Stimulated activated effector memory CD8-positive, alpha-beta T cell treated with anti-CD3 and anti-CD28 coated beads, Interleukin-12 subunit alpha, Interleukin-12 subunit beta, amount 100 ng/mL, for 72 hours (primary cell): ENCODE measurements at regions not wholly inside any gene's neighbourhood (a gene's known extent, or its start where the extent isn't known, plus 50 kb on each side); places are given as distances from the start of the nearest gene placed in this dataset.
"Not testable (repeated sequence)": the region's sequence is repeated elsewhere in the genome, so short reads cannot be mapped to it uniquely, and the experiment has no call there.

Experiments
- ATAC-seq: fragments of 150-1000 bp; cut with Tn5 transposase; 2 replicates; pipeline ENCODE4 v1.10.0; 2021
- DNase-seq, 2 donors: peaks; one replicate each; pipeline ENCODE4 v3.0.0; 2021 to 2022; ENCODE audit warnings: low spot score in 2 of 2
- H3K27ac Mint-ChIP-seq: one replicate; pipeline ENCODE4 v1.8.0; 2022; ENCODE audit warnings: mild to moderate bottlenecking, mixed read lengths
- H3K36me3 Mint-ChIP-seq: one replicate; pipeline ENCODE4 v1.8.0; 2022; ENCODE audit warnings: mild to moderate bottlenecking, mixed read lengths
- H3K4me1 Mint-ChIP-seq: one replicate; pipeline ENCODE4 v1.8.0; 2022; ENCODE audit warnings: mixed read lengths
- H3K4me3 Mint-ChIP-seq: one replicate; pipeline ENCODE4 v1.8.0; 2022; ENCODE audit warnings: mild to moderate bottlenecking, mixed read lengths
- H3K9me3 Mint-ChIP-seq: one replicate; pipeline ENCODE4 v1.8.0; 2022; ENCODE audit warnings: mixed read lengths

DNA sequence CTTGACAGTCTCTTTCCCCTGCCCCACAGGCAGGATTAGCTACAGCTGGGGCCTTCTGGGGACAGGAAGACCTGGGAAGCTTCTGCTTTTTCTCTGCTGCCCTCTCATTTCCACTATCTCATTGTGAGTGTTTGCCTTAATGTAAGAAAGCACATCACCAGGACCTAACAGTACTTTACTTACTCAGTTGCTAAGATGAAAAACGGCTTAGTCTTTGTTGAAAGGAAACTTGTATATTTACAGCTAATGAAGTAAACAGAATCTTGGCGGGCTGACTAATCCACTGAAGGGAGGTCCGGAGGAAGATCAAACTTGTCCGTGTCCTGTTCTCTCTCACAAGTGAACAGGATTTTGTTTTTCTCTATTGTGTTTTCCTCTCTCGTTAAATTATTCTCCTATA lies 128.6 kb downstream of the SOD2 start:
- no peak overlapping the region for H3K27ac Mint-ChIP-seq
- no peak for DNase-seq
- no peaks in the 10 kb centered on the region for H3K9me3 Mint-ChIP-seq
- H3K4me1 Mint-ChIP-seq, result no peaks in the 10 kb centered on the region
- ATAC-seq, result no peak
- no peak overlapping the region for H3K4me3 Mint-ChIP-seq
- H3K36me3 Mint-ChIP-seq, result no peaks in the 10 kb centered on the region

- H3K36me3 Mint-ChIP-seq, result no peaks in the 10 kb centered on the region
- no peaks in the 10 kb centered on the region for H3K9me3 Mint-ChIP-seq
- no peaks in the 10 kb centered on the region for H3K4me1 Mint-ChIP-seq
- ATAC-seq (no peak), DNase-seq (no peak)
- no peak overlapping the region for H3K27ac Mint-ChIP-seq
- H3K4me3 Mint-ChIP-seq, result no peak overlapping the region
Measured at GRCh38 chr6:159557031-159557430, 136.0 kb downstream of the SOD2 start.

- H3K9me3 Mint-ChIP-seq, result no peaks in the 10 kb centered on the region
- H3K4me1 Mint-ChIP-seq, result no peaks in the 10 kb centered on the region
- H3K4me3 Mint-ChIP-seq, result no peak overlapping the region
- no peak for DNase-seq
- no peaks in the 10 kb centered on the region for H3K36me3 Mint-ChIP-seq
- ATAC-seq, result no peak
- H3K27ac Mint-ChIP-seq, result no peak overlapping the region
Measured at GRCh38 chr6:159555082-159555875, 137.8 kb downstream of the SOD2 start.

DNA sequence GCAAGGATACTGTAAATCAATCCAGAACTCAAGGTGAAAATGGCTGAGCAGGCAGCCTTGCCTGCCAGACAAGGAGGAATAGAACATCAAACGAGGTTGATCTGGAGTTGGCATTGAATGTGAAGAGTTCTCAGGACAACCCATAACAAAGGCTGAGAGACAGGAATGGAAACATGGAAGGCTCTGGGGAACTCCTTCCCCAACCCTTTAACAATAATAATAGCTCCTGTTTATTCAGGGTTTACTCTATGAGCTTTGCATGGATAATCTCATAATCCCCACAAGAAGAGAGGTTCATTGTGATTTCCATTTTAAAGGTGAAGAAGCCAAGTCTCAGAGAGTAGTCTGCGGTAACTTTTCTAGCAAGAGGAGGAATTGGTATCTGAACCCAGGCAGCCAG lies 151.7 kb downstream of the SOD2 start:
- Mint-ChIP-seq H3K36me3 (no peaks in the 10 kb centered on the region), H3K27ac (no peak overlapping the region), H3K4me1 (no peaks in the 10 kb centered on the region), H3K4me3 (no peak overlapping the region), H3K9me3 (no peaks in the 10 kb centered on the region)
- ATAC-seq, result no peak
- no peak for DNase-seq

DNA sequence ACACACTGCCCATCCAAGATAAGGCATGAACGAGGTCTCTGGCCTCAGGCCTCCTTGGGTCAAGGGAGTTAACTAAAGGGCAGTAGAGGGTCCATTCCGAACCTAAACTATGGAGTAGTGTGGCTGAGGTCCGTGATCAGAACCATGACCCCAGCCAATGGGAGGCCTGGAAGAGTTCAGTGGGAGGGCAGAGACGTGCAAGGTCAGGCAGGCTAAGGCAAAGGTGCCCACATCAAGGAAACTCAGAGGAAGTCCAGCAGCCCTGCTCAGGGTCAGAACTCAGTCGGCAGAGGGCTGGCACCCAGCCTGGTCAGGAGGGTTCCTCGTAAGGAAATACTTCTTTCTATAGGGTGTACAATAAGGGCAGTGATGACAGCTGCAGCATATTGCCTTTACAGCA lies 152.2 kb downstream of the SOD2 start:
- Mint-ChIP-seq H3K4me3 (no peak overlapping the region), H3K27ac (no peak overlapping the region), H3K9me3 (no peaks in the 10 kb centered on the region), H3K4me1 (no peaks in the 10 kb centered on the region), H3K36me3 (no peaks in the 10 kb centered on the region)
- ATAC-seq (peak; percentile 26), DNase-seq (no peak)

DNA sequence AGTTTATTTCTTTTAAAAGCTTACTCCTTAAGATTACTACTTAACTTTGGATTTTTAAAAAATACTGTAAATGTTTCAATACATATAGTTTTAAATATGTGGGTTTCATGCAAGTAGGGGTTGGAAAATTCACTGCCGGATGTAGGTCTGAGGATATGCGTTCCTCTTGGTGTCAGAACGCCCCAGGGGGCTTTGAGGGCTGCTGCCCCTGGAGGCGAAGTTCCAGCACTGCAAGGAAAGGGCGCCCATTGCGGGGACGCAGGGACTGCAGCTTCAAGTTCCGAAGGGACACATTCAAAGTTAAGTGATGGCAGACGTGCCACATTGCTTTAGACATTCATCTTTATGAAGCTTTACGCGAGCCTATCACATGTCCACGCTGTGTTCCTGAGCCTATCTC lies 152.9 kb downstream of the SOD2 start:
- DNase-seq, result no peak
- no peak overlapping the region for H3K4me3 Mint-ChIP-seq
- no peaks in the 10 kb centered on the region for H3K4me1 Mint-ChIP-seq
- H3K36me3 Mint-ChIP-seq, result no peaks in the 10 kb centered on the region
- H3K27ac Mint-ChIP-seq, result no peak overlapping the region
- ATAC-seq, result no peak
- H3K9me3 Mint-ChIP-seq, result no peaks in the 10 kb centered on the region

DNA sequence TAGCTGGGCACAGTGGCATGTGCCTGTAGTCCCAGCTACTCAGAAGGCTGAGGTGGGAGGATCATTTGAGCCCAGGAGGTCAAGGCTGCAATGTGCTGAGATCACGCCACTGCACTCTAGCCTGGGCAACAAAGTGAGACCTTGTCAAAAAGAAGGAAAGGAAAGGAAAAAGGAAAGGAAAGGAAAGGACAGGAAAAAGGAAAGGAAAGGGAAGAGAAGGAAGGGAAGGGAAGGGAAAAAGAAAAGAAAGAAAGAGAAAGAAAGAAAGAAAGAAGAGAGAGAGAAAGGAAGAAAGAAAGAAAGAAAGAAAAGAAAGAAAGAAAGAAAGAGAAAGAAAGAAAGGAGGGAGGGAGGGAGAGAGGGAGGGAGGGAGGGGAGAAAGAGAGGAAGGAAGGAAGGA lies 155.0 kb downstream of the SOD2 start:
- not testable (repeated sequence) for H3K4me3 Mint-ChIP-seq, H3K27ac Mint-ChIP-seq, H3K9me3 Mint-ChIP-seq, H3K36me3 Mint-ChIP-seq, H3K4me1 Mint-ChIP-seq, ATAC-seq, DNase-seq

DNA sequence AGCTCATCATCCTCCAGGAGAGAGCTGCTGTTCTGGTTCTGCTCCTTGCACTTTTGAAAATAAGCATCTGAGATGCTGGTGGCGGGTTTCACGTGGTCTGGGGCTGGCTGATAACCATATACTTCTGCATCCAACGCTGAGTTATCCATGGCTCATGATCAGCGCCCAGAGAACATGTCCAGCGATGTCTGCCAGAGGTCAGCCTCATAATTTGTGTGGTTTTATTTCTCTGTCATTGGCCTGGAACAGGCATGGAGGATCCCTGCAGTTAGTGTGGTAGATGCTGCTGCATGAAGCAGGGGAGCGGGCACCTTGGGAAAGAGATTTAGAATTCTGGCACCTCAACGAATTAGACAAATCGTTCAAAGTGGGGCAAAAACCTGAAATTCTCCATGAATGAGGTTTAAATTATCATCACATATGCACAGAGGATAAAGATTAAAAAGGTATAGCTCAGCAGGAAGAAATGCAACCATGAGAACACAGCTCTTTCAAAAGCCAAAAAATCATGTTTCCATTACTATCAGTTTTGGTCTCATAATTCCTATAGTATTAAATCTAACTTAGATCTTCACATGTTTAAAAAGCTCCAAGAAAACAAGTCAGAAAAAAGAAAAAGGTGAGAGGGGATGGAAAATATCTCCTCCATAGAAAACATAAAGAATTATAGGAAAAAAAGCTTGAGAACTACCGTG lies 157.2 kb downstream of the SOD2 start:
- DNase-seq (no peak), ATAC-seq (no peak)
- Mint-ChIP-seq H3K4me1 (no peaks in the 10 kb centered on the region), H3K4me3 (no peak overlapping the region), H3K27ac (no peak overlapping the region), H3K36me3 (no peaks in the 10 kb centered on the region), H3K9me3 (no peaks in the 10 kb centered on the region)

GRCh38 chr6:159533568-159533967 lies 159.5 kb downstream of the SOD2 start:
- H3K4me3 Mint-ChIP-seq, result no peak overlapping the region
- no peaks in the 10 kb centered on the region for H3K9me3 Mint-ChIP-seq
- no peaks in the 10 kb centered on the region for H3K36me3 Mint-ChIP-seq
- no peaks in the 10 kb centered on the region for H3K4me1 Mint-ChIP-seq
- H3K27ac Mint-ChIP-seq, result no peak overlapping the region
- DNase-seq (no peak), ATAC-seq (peak; percentile 20)

GRCh38 chr6:159533016-159533415 lies 160.0 kb downstream of the SOD2 start:
- Mint-ChIP-seq H3K27ac (no peak overlapping the region), H3K36me3 (no peaks in the 10 kb centered on the region), H3K4me1 (no peaks in the 10 kb centered on the region), H3K4me3 (no peak overlapping the region), H3K9me3 (no peaks in the 10 kb centered on the region)
- ATAC-seq (no peak), DNase-seq (no peak)

- Mint-ChIP-seq H3K4me1 (no peaks in the 10 kb centered on the region), H3K9me3 (no peaks in the 10 kb centered on the region), H3K4me3 (no peak overlapping the region), H3K36me3 (no peaks in the 10 kb centered on the region), H3K27ac (no peak overlapping the region)
- DNase-seq (no peak), ATAC-seq (no peak)
Measured at GRCh38 chr6:159532155-159532554, 160.9 kb downstream of the SOD2 start.

GRCh38 chr6:159529934-159530333 lies 163.1 kb downstream of the SOD2 start:
- H3K4me3 Mint-ChIP-seq, result no peak overlapping the region
- no peak overlapping the region for H3K27ac Mint-ChIP-seq
- ATAC-seq (no peak), DNase-seq (no peak)
- no peaks in the 10 kb centered on the region for H3K36me3 Mint-ChIP-seq
- no peaks in the 10 kb centered on the region for H3K9me3 Mint-ChIP-seq
- H3K4me1 Mint-ChIP-seq, result no peaks in the 10 kb centered on the region

DNA sequence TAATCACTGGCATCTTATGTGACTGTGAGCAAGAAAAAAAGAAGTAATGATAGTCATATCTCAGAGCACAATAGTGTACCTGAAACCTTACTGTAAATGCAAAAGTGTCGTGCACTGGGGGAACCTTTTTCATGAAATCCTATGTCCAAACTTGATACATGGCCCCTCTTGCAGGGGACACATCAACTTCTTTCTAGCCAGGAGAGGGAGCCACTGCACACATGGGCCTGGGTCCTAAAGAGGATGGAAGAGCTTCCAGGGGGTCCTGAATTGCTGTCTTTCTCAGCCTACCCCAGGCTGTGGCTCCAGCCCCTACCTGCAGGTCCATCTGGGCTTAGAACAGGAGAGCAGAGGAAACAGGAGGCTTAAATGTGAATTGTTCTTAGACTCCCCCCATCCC lies 165.7 kb downstream of the SOD2 start:
- Mint-ChIP-seq H3K27ac (no peak overlapping the region), H3K4me3 (no peak overlapping the region), H3K36me3 (no peaks in the 10 kb centered on the region), H3K4me1 (no peaks in the 10 kb centered on the region), H3K9me3 (no peaks in the 10 kb centered on the region)
- ATAC-seq (no peak), DNase-seq (no peak)

DNA sequence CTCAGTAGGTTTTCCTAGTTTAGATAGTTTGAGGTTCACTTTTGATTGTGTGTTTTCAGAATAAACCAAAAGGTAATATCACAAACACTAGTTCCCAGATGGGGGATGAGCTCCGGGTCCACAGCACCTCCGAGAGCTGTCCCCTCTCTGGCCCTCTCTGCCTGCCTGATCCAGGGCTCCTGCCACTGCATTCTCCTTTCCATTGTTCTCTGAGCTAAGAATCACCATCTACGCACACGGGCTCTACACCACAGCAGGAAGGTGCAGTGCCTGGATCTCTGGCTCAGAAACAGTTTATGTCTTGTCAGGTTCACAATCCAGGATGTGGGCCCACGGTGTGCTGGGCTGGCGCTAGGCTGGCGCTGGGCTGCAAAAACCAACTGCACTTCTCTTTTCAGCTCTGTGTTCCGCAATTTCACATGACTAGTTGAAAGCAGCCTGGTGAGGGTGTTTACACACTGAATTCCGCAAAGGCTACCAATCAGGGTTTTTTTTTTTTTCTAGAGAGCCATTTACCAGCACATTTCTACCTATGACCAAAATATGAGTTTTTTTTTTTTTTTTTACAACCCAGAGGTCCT lies 167.5 kb downstream of the SOD2 start:
- Mint-ChIP-seq H3K4me1 (no peaks in the 10 kb centered on the region), H3K27ac (no peak overlapping the region), H3K4me3 (no peak overlapping the region), H3K36me3 (no peaks in the 10 kb centered on the region), H3K9me3 (no peaks in the 10 kb centered on the region)
- DNase-seq, result no peak
- no peak for ATAC-seq

DNA sequence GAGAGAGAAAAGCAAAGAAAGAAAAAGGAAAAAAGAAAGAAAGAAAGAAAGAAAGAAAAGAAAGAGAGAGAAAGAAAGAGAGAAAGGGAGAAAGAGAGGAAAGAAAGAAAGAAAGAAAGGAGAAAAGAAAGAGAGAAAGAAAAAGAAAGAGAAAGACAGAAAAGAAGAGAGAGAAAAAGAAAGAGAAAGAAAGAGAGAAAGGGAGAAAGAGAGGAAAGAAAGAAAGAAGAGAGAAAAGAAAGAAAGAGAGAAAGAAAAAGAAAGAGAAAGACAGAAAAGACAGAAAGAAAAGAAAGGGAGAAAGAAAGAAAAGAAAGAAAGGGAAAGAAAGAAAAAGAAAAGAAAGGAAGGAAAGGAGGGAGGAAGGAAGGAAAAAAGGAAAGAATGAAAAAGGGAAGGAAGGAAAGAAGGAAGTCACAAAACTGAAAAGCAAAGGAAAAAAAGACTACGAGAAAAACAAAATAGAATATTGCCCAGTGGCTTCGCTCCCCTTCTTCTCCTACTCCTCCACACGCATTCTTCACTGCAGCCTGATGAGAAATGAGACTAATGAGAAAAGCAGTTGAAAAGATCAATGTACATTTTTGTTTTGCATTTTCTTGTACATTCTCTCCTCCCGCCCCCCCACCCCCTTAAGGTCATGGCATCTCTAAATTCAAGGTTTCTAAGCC lies 170.0 kb downstream of the SOD2 start:
- H3K27ac Mint-ChIP-seq, result no peak overlapping the region
- no peak overlapping the region for H3K4me3 Mint-ChIP-seq
- no peaks in the 10 kb centered on the region for H3K36me3 Mint-ChIP-seq
- peaks cover under 1% of the 10 kb centered on the region for H3K9me3 Mint-ChIP-seq
- H3K4me1 Mint-ChIP-seq, result no peaks in the 10 kb centered on the region
- ATAC-seq (no peak), DNase-seq (no peak)

- no peak for DNase-seq
- H3K36me3 Mint-ChIP-seq, result no peaks in the 10 kb centered on the region
- H3K27ac Mint-ChIP-seq, result no peak overlapping the region
- no peak overlapping the region for H3K4me3 Mint-ChIP-seq
- H3K9me3 Mint-ChIP-seq, result peaks cover 2% of the 10 kb centered on the region
- ATAC-seq, result no peak
- no peaks in the 10 kb centered on the region for H3K4me1 Mint-ChIP-seq
Measured at GRCh38 chr6:159521962-159522361, 171.1 kb downstream of the SOD2 start.
